NCI-H2029 treated with DMSO at 0.1 percent for 48 hours (cell line): ENCODE measurements at regions not wholly inside any gene's neighbourhood (a gene's known extent, or its start where the extent isn't known, plus 50 kb on each side); places are given as distances from the start of the nearest gene placed in this dataset.

Experiments
- DNase-seq: peaks from one replicate; lab custom pipeline; 2025; lab: John Stamatoyannopoulos, UW

- no peak for DNase-seq
Observed at GRCh38 chr1:88224906-88225305, 459.2 kb upstream of the PKN2 start.

GRCh38 chr1:88228114-88228513 is 456.0 kb upstream of the PKN2 start:
- DNase-seq: no peak

- no peak for DNase-seq
Observed at GRCh38 chr1:88230126-88230525, 453.9 kb upstream of the PKN2 start.

- DNase-seq: no peak
Observed at GRCh38 chr1:88237058-88237457, 447.0 kb upstream of the PKN2 start.

- DNase-seq: no peak
Observed at GRCh38 chr1:88239205-88239604, 444.9 kb upstream of the PKN2 start.

- DNase-seq: no peak
Observed at GRCh38 chr1:88247666-88248065, 436.4 kb upstream of the PKN2 start.

GRCh38 chr1:88250915-88251314 is 433.2 kb upstream of the PKN2 start:
- DNase-seq: no peak

- DNase-seq: no peak
Observed at GRCh38 chr1:88252745-88253144, 431.3 kb upstream of the PKN2 start.

- no peak for DNase-seq
Observed at GRCh38 chr1:88265606-88266005, 418.5 kb upstream of the PKN2 start.

GRCh38 chr1:88266051-88266450 is 418.0 kb upstream of the PKN2 start:
- DNase-seq: no peak

GRCh38 chr1:88272216-88272615 is 411.9 kb upstream of the PKN2 start:
- DNase-seq: no peak

- no peak for DNase-seq
Observed at GRCh38 chr1:88274431-88274830, 409.6 kb upstream of the PKN2 start.

- no peak for DNase-seq
Observed at GRCh38 chr1:88275259-88275862, 408.7 kb upstream of the PKN2 start.

GRCh38 chr1:88276163-88276562 is 407.9 kb upstream of the PKN2 start:
- DNase-seq: no peak

GRCh38 chr1:88284066-88284465 is 400.0 kb upstream of the PKN2 start:
- DNase-seq: no peak

GRCh38 chr1:88284666-88285366 is 399.3 kb upstream of the PKN2 start:
- no peak for DNase-seq

- DNase-seq: no peak
Observed at GRCh38 chr1:88286716-88287115, 397.4 kb upstream of the PKN2 start.

- DNase-seq: no peak
Observed at GRCh38 chr1:88288571-88288970, 395.5 kb upstream of the PKN2 start.

GRCh38 chr1:88289401-88290102 is 394.5 kb upstream of the PKN2 start:
- DNase-seq: no peak

GRCh38 chr1:88291611-88292354 is 392.3 kb upstream of the PKN2 start:
- no peak for DNase-seq

- DNase-seq: no peak
Observed at GRCh38 chr1:88293691-88294190, 390.3 kb upstream of the PKN2 start.

GRCh38 chr1:88296227-88296626 is 387.8 kb upstream of the PKN2 start:
- no peak for DNase-seq
